ENCODE measurements at regions not wholly inside any gene's neighbourhood (a gene's known extent, or its start where the extent isn't known, plus 50 kb on each side); places are given as distances from the start of the nearest gene placed in this dataset.
A peak's percentile ranks its signal among the peaks of the same experiment; 100 is the strongest.
"Not testable (repeated sequence)": the region's sequence is repeated elsewhere in the genome, so short reads cannot be mapped to it uniquely, and the experiment has no call there.

GRCh38 chr5:39968381-39968780, 543.6 kb upstream of the DAB2 start:
- DNase-seq (ENCODE audit: low read depth) = no peak

GRCh38 chr5:39955156-39955555, 530.4 kb upstream of the DAB2 start:
- DNase-seq (ENCODE audit: low read depth) = no peak

GRCh38 chr5:39951070-39951469, 526.3 kb upstream of the DAB2 start:
- no peak for DNase-seq (ENCODE audit: low read depth)

GRCh38 chr5:39948867-39949468, 524.2 kb upstream of the DAB2 start:
- peak; percentile 55 for DNase-seq (ENCODE audit: low read depth)

- no peak for DNase-seq (ENCODE audit: low read depth)
Observed at GRCh38 chr5:39948341-39948740, 523.6 kb upstream of the DAB2 start.

GRCh38 chr5:39947657-39948056, 522.9 kb upstream of the DAB2 start:
- no peak for DNase-seq (ENCODE audit: low read depth)

GRCh38 chr5:39946356-39947045, 521.7 kb upstream of the DAB2 start:
- no peak for DNase-seq (ENCODE audit: low read depth)

- no peak for DNase-seq (ENCODE audit: low read depth)
Observed at GRCh38 chr5:39945870-39946269, 521.1 kb upstream of the DAB2 start.

GRCh38 chr5:39943811-39944210, 519.0 kb upstream of the DAB2 start:
- no peak for DNase-seq (ENCODE audit: low read depth)

- DNase-seq (ENCODE audit: low read depth) = no peak
Observed at GRCh38 chr5:39942606-39943005, 517.8 kb upstream of the DAB2 start.

GRCh38 chr5:39941416-39941815, 516.6 kb upstream of the DAB2 start:
- DNase-seq (ENCODE audit: low read depth) = no peak

GRCh38 chr5:39934830-39935229, 510.1 kb upstream of the DAB2 start:
- no peak for DNase-seq (ENCODE audit: low read depth)

- DNase-seq (ENCODE audit: low read depth) = no peak
Observed at GRCh38 chr5:39933061-39933460, 508.3 kb upstream of the DAB2 start.

- DNase-seq (ENCODE audit: low read depth) = no peak
Observed at GRCh38 chr5:39928709-39929108, 503.9 kb upstream of the DAB2 start.

GRCh38 chr5:39919876-39920275, 495.1 kb upstream of the DAB2 start:
- no peak for DNase-seq (ENCODE audit: low read depth)

GRCh38 chr5:39912906-39913305, 488.1 kb upstream of the DAB2 start:
- DNase-seq (ENCODE audit: low read depth) = no peak

- not testable (repeated sequence) for DNase-seq (ENCODE audit: low read depth)
Observed at GRCh38 chr5:39907267-39907951, 482.6 kb upstream of the DAB2 start.

- DNase-seq (ENCODE audit: low read depth) = no peak
Observed at GRCh38 chr5:39906146-39906545, 481.4 kb upstream of the DAB2 start.

GRCh38 chr5:39905356-39905755, 480.6 kb upstream of the DAB2 start:
- DNase-seq (ENCODE audit: low read depth) = no peak

- DNase-seq (ENCODE audit: low read depth) = no peak
Observed at GRCh38 chr5:39902626-39903025, 477.8 kb upstream of the DAB2 start.

- DNase-seq (ENCODE audit: low read depth) = no peak
Observed at GRCh38 chr5:39898731-39899130, 474.0 kb upstream of the DAB2 start.

- DNase-seq (ENCODE audit: low read depth) = no peak
Observed at GRCh38 chr5:39896706-39897105, 471.9 kb upstream of the DAB2 start.

- no peak for DNase-seq (ENCODE audit: low read depth)
Observed at GRCh38 chr5:39896104-39896503, 471.3 kb upstream of the DAB2 start.

- no peak for DNase-seq (ENCODE audit: low read depth)
Observed at GRCh38 chr5:39892708-39893107, 467.9 kb upstream of the DAB2 start.
